HEK293 (cell line): ENCODE measurements at regions not wholly inside any gene's neighbourhood (a gene's known extent, or its start where the extent isn't known, plus 50 kb on each side); places are given as distances from the start of the nearest gene placed in this dataset.

Source experiments
- CTCF ChIA-PET: fragments of 350-600 bp; formaldehyde crosslinking; extraction: SDS; loops from one replicate; lab custom pipeline; 2021; ENCODE audit warnings: antibody characterized with exemption; lab: Yijun Ruan, JAX
- POLR2A ChIA-PET: fragments of 300-600 bp; formaldehyde crosslinking; extraction: SDS; loops from one replicate; lab custom pipeline; 2020; ENCODE audit warnings: antibody characterized with exemption, inconsistent platforms; lab: Yijun Ruan, JAX
- H3K27ac ChIP-seq: fragments of 200-500 bp; sonication (Bioruptor generic); 2 replicates; pipeline ENCODE4 v1.5.1; 2014; ENCODE audit warnings: low read depth, low read length, control low read depth, inconsistent platforms; ENCODE audit errors: extremely low read depth
- H3K36me3 ChIP-seq, 2 experiments: fragments of 200-500 bp in 1 of 2; sonication (Bioruptor generic) in 1 of 2; 1 replicate in 1 of 2; 2 replicates in 1 of 2; pipeline ENCODE4 v1.5.1; 2014 to 2017; ENCODE audit warnings: inconsistent platforms in 2 of 2, low read length in 2 of 2; ENCODE audit not compliant: control insufficient read depth in 2 of 2, insufficient read depth in 1 of 2
- H3K4me1 ChIP-seq: fragments of 200-500 bp; sonication (Bioruptor generic); 2 replicates; pipeline ENCODE4 v1.5.1; 2014; ENCODE audit warnings: mild to moderate bottlenecking, low read length, inconsistent platforms; ENCODE audit not compliant: control insufficient read depth, insufficient read depth
- H3K4me3 ChIP-seq: 2 replicates; pipeline ENCODE4 v1.5.1; 2011; ENCODE audit warnings: low read depth, mild to moderate bottlenecking, control low read depth, low read length, moderate library complexity
- H3K9me3 ChIP-seq: fragments of 200-500 bp; sonication (Bioruptor generic); 2 replicates; pipeline ENCODE4 v1.5.1; 2014; ENCODE audit warnings: low read depth, low read length, inconsistent platforms; ENCODE audit not compliant: control insufficient read depth, insufficient read depth
- EGR2 ChIP-seq: fragments of 450-650 bp; formaldehyde crosslinking; IDR thresholded peaks from 2 replicates; pipeline ENCODE4 v1.5.1; 2016; ENCODE audit warnings: low read depth, missing biosample characterization, missing genetic modification characterization
- KLF9 ChIP-seq: fragments of 450-650 bp; formaldehyde crosslinking; IDR thresholded peaks from 2 replicates; pipeline ENCODE4 v1.5.1; 2016; ENCODE audit warnings: missing biosample characterization, missing genetic modification characterization, low read depth
- OVOL3 ChIP-seq: fragments of 450-650 bp; formaldehyde crosslinking; IDR thresholded peaks from 2 replicates; pipeline ENCODE4 v1.5.1; 2016; ENCODE audit warnings: missing biosample characterization, missing genetic modification characterization
- REPIN1 ChIP-seq: fragments of 450-650 bp; formaldehyde crosslinking; IDR thresholded peaks from 2 replicates; pipeline ENCODE4 v1.5.1; 2017; ENCODE audit warnings: missing biosample characterization, missing genetic modification characterization, low read depth
- SCRT1 ChIP-seq: fragments of 450-650 bp; formaldehyde crosslinking; IDR thresholded peaks from 2 replicates; pipeline ENCODE4 v1.5.1; 2016; ENCODE audit warnings: missing biosample characterization, missing genetic modification characterization, borderline replicate concordance
- ZBTB1 ChIP-seq: fragments of 450-650 bp; formaldehyde crosslinking; IDR thresholded peaks from 2 replicates; pipeline ENCODE4 v1.5.1; 2016; ENCODE audit warnings: missing biosample characterization, missing genetic modification characterization
- ZBTB7A ChIP-seq: fragments of 450-650 bp; formaldehyde crosslinking; IDR thresholded peaks from 2 replicates; pipeline ENCODE4 v1.5.1; 2016; ENCODE audit warnings: low read depth, missing biosample characterization, missing genetic modification characterization
- ZFP41 ChIP-seq: fragments of 450-650 bp; formaldehyde crosslinking; IDR thresholded peaks from 2 replicates; pipeline ENCODE4 v1.5.1; 2016; ENCODE audit warnings: missing biosample characterization, missing genetic modification characterization, borderline replicate concordance
- ZIC2 ChIP-seq: fragments of 450-650 bp; formaldehyde crosslinking; IDR thresholded peaks from 2 replicates; pipeline ENCODE4 v1.5.1; 2016; ENCODE audit warnings: missing biosample characterization, missing genetic modification characterization
- ZNF114 ChIP-seq: fragments of 450-650 bp; formaldehyde crosslinking; IDR thresholded peaks from 2 replicates; pipeline ENCODE4 v1.5.0; 2017; ENCODE audit warnings: missing biosample characterization, missing genetic modification characterization
- ZNF214 ChIP-seq: fragments of 450-650 bp; formaldehyde crosslinking; IDR thresholded peaks from 2 replicates; pipeline ENCODE4 v1.5.1; 2017; ENCODE audit warnings: missing biosample characterization, mild to moderate bottlenecking, missing genetic modification characterization, borderline replicate concordance
- ZNF350 ChIP-seq: fragments of 450-650 bp; formaldehyde crosslinking; IDR thresholded peaks from 2 replicates; pipeline ENCODE4 v1.5.0; 2017; ENCODE audit warnings: missing biosample characterization, mild to moderate bottlenecking, missing genetic modification characterization
- ZNF366 ChIP-seq: fragments of 450-650 bp; formaldehyde crosslinking; conservative IDR thresholded peaks from 2 replicates; pipeline ENCODE4 v1.5.1; 2016; ENCODE audit warnings: missing biosample characterization, missing genetic modification characterization
- ZNF596 ChIP-seq: fragments of 450-650 bp; IDR thresholded peaks from 2 replicates; pipeline ENCODE4 v1.5.0; 2018; ENCODE audit warnings: missing biosample characterization, mild to moderate bottlenecking, missing genetic modification characterization, moderate library complexity
- ZNF747 ChIP-seq: fragments of 450-650 bp; formaldehyde crosslinking; IDR thresholded peaks from 2 replicates; pipeline ENCODE4 v1.5.1; 2016; ENCODE audit warnings: missing biosample characterization, missing genetic modification characterization
- ZNF837 ChIP-seq: fragments of 450-650 bp; formaldehyde crosslinking; IDR thresholded peaks from 2 replicates; pipeline ENCODE4 v1.5.1; 2016; ENCODE audit warnings: missing biosample characterization, missing genetic modification characterization
- ZSCAN16 ChIP-seq: fragments of 450-650 bp; formaldehyde crosslinking; IDR thresholded peaks from 2 replicates; pipeline ENCODE4 v1.5.1; 2016; ENCODE audit warnings: missing biosample characterization, missing genetic modification characterization
- TF ChIP-seq, protein P1 (sequence below): fragments of 450-650 bp; formaldehyde crosslinking; IDR thresholded peaks from 2 replicates; pipeline ENCODE4 v1.5.1; 2016; ENCODE audit warnings: missing biosample characterization, missing genetic modification characterization
- TF ChIP-seq, protein P2 (sequence below): fragments of 450-650 bp; formaldehyde crosslinking; IDR thresholded peaks from 2 replicates; pipeline ENCODE4 v1.5.1; 2016; ENCODE audit warnings: missing biosample characterization, missing genetic modification characterization
- TF ChIP-seq, protein P3 (sequence below): fragments of 450-650 bp; formaldehyde crosslinking; IDR thresholded peaks from 2 replicates; pipeline ENCODE4 v1.5.1; 2016; ENCODE audit warnings: missing biosample characterization, missing genetic modification characterization
- TF ChIP-seq, protein P4 (sequence below): fragments of 450-650 bp; formaldehyde crosslinking; IDR thresholded peaks from 2 replicates; pipeline ENCODE4 v1.5.1; 2016; ENCODE audit warnings: missing biosample characterization, missing genetic modification characterization

DNA sequence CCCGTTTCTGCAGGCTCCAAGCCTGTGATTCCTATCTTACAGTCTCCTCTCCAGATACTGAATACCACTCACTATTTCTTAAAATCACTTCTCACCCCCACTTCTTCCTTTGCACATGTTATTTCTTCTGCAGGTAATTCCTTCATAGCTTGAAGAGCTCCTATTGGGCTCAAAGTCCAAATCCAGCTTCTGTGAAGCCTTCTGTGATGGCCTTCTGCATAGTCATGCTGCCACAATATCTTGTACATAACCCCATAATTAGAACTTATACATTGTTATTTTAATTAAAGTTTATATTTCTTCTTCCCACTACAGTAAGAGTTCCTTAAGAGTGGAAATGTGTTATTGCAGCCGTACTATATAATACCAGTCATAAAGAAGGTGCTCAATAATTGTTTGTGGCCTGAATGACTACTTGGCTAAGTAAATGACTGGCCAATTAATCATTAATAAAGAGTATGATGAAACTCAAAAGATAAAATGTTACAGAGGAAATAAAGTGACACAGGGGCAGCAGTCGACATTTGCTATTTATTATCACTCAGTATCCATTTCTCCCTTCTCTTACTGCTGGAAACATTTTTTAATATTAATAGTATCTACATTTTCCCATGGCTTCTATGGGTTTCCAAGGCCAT lies 886.6 kb downstream of the TTLL7 start:
- no peaks in the 10 kb centered on the region for H3K4me1 ChIP-seq
- H3K27ac ChIP-seq: no peak overlapping the region
- no peaks in the 10 kb centered on the region for H3K36me3 ChIP-seq
- H3K4me3 ChIP-seq: no peak overlapping the region
- ChIA-PET POLR2A (no interaction called here), CTCF (interaction anchor here (0.6 kb wide), 1 partner anchor 1303 kb away, joined by 3 read pairs; no protein-coding TSS in a partner anchor)
- no peak for TF ChIP-seq ZNF596
- no peak for TF ChIP-seq ZBTB7A
- no peak for TF ChIP-seq ZNF114
- no peak for TF ChIP-seq OVOL3
- TF ChIP-seq KLF9 (tag by site-specific recombination): no peak
- TF ChIP-seq ZFP41: no peak
- TF ChIP-seq, protein P1, sequence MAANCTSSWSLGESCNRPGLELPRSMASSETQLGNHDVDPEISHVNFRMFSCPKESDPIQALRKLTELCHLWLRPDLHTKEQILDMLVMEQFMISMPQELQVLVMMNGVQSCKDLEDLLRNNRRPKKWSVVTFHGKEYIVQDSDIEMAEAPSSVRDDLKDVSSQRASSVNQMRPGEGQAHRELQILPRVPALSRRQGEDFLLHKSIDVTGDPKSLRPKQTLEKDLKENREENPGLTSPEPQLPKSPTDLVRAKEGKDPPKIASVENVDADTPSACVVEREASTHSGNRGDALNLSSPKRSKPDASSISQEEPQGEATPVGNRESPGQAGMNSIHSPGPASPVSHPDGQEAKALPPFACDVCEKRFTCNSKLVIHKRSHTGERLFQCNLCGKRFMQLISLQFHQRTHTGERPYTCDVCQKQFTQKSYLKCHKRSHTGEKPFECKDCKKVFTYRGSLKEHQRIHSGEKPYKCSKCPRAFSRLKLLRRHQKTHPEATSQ: no peak
- TF ChIP-seq ZNF747 (tag by site-specific recombination): no peak
- TF ChIP-seq, protein P2, sequence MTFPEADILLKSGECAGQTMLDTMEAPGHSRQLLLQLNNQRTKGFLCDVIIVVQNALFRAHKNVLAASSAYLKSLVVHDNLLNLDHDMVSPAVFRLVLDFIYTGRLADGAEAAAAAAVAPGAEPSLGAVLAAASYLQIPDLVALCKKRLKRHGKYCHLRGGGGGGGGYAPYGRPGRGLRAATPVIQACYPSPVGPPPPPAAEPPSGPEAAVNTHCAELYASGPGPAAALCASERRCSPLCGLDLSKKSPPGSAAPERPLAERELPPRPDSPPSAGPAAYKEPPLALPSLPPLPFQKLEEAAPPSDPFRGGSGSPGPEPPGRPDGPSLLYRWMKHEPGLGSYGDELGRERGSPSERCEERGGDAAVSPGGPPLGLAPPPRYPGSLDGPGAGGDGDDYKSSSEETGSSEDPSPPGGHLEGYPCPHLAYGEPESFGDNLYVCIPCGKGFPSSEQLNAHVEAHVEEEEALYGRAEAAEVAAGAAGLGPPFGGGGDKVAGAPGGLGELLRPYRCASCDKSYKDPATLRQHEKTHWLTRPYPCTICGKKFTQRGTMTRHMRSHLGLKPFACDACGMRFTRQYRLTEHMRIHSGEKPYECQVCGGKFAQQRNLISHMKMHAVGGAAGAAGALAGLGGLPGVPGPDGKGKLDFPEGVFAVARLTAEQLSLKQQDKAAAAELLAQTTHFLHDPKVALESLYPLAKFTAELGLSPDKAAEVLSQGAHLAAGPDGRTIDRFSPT: no peak
- TF ChIP-seq EGR2 (tag by site-specific recombination): no peak
- TF ChIP-seq, protein P3, sequence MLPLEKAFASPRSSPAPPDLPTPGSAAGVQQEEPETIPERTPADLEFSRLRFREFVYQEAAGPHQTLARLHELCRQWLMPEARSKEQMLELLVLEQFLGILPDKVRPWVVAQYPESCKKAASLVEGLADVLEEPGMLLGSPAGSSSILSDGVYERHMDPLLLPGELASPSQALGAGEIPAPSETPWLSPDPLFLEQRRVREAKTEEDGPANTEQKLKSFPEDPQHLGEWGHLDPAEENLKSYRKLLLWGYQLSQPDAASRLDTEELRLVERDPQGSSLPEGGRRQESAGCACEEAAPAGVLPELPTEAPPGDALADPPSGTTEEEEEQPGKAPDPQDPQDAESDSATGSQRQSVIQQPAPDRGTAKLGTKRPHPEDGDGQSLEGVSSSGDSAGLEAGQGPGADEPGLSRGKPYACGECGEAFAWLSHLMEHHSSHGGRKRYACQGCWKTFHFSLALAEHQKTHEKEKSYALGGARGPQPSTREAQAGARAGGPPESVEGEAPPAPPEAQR (tag by site-specific recombination): no peak
- TF ChIP-seq ZNF350 (tag by site-specific recombination): no peak
- TF ChIP-seq ZSCAN16 (tag by site-specific recombination): no peak
- TF ChIP-seq, protein P4, sequence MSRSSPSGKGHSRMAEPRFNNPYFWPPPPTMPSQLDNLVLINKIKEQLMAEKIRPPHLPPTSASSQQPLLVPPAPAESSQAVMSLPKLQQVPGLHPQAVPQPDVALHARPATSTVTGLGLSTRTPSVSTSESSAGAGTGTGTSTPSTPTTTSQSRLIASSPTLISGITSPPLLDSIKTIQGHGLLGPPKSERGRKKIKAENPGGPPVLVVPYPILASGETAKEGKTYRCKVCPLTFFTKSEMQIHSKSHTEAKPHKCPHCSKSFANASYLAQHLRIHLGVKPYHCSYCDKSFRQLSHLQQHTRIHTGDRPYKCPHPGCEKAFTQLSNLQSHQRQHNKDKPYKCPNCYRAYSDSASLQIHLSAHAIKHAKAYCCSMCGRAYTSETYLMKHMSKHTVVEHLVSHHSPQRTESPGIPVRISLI (tag by site-specific recombination): no peak
- no peak for TF ChIP-seq ZIC2 (tag by site-specific recombination)
- no peak for TF ChIP-seq ZNF366 (tag by site-specific recombination)
- no peaks in the 10 kb centered on the region for H3K9me3 ChIP-seq

DNA sequence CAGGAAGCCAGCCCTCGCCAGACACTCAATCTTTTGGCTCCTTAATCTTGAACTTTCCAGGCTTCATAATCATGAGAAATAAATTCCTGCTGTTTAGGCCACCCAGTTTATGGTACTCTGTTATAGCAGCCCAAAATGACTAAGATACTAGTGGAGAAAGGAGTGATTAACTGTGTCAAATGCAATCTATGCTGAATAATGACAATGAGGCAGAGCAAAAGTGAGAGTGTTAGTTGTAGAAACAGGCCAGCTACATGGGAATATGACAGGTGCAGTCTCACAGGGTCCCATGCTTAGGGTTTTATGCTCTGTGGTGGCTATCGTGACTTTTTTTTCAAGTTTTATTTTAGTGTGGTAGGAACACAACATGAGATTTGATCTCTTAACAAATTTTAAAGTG lies 888.8 kb downstream of the TTLL7 start:
- H3K9me3 ChIP-seq: no peaks in the 10 kb centered on the region
- no peak overlapping the region for H3K27ac ChIP-seq
- no peaks in the 10 kb centered on the region for H3K36me3 ChIP-seq
- H3K4me1 ChIP-seq: no peaks in the 10 kb centered on the region
- no peak overlapping the region for H3K4me3 ChIP-seq
- POLR2A ChIA-PET: no interaction called here
- TF ChIP-seq REPIN1 (tag by site-specific recombination) (no peak), ZBTB1 (tag by site-specific recombination) (no peak), SCRT1 (tag by site-specific recombination) (no peak), ZNF837 (no peak), ZNF214 (no peak)
- TF ChIP-seq, all 188 proteins: peak for 0
- CTCF ChIA-PET: no interaction called here
